ENCODE measurements at regions not wholly inside any gene's neighbourhood (a gene's known extent, or its start where the extent isn't known, plus 50 kb on each side); places are given as distances from the start of the nearest gene placed in this dataset.

DNA sequence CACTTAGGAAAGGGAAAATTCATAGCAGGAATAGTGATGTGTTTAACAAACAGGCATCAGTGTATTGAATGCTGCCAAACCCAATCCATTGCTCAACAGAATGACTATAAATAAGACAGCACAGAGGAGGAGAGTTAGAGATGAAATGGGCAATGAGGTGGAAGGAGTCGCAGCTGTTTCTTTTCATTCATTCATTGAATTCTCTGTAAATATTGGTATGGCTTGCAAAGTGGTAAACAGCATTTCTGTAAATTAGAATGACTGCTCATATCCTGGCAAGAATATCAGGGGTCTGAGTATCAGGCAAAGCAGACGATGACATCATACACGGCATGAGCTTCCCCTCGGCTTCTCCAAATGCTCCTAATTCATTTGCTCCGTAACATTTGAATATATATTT is 703.6 kb upstream of the SLC35B3 start:
- H3K79me2 ChIP-seq (ENCODE audit: insufficient read depth, low read length): no peaks in the 10 kb centered on the region
- DNase-seq (ENCODE audit: low read depth): peak; percentile 27
- no peak overlapping the region for H3K4me3 Mint-ChIP-seq (ENCODE audit: unreplicated experiment)

DNA sequence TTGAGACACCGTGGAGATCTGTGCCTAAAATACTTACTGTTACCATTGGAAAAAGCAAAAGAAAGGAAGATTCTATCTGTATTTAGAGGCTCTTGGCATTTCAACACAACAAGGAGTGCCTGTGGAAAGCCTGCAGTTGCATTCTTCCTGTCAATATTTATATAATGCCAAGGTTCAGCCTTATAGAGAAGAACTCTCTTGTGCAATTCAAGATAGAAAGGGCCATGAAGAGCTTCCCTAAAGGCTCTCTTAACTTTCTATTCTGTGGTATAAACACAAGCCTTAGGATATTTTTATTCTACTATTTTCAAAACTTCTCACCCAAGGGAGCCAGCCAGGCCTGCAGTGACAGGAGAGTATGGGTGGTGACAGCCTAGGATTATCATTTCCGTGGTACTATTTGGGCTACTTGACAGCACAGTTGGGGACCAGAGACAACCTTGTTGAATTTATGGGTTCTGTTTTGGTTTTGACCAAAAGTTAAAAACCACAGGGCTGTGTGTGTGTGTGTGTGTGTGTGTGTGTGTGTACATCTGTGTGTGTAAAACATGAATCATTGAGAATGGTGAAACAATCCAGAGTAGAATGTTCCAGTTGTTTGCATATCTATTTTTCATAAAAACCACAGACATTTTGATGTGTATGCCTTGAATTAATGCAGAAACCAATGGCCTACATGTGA is 700.9 kb upstream of the SLC35B3 start:
- H3K27me3 ChIP-seq (ENCODE audit: insufficient read depth, low read length): no peaks in the 10 kb centered on the region
- H3K27me3 Mint-ChIP-seq (ENCODE audit: low read depth, unreplicated experiment): no peaks in the 10 kb centered on the region
- H3K4me2 ChIP-seq (ENCODE audit: low read length): no peak overlapping the region
- TF ChIP-seq EZH2 (IDR thresholded peaks at IDR 0.05; ENCODE audit: insufficient read depth, low read length): no peak
- TF ChIP-seq, protein P1, sequence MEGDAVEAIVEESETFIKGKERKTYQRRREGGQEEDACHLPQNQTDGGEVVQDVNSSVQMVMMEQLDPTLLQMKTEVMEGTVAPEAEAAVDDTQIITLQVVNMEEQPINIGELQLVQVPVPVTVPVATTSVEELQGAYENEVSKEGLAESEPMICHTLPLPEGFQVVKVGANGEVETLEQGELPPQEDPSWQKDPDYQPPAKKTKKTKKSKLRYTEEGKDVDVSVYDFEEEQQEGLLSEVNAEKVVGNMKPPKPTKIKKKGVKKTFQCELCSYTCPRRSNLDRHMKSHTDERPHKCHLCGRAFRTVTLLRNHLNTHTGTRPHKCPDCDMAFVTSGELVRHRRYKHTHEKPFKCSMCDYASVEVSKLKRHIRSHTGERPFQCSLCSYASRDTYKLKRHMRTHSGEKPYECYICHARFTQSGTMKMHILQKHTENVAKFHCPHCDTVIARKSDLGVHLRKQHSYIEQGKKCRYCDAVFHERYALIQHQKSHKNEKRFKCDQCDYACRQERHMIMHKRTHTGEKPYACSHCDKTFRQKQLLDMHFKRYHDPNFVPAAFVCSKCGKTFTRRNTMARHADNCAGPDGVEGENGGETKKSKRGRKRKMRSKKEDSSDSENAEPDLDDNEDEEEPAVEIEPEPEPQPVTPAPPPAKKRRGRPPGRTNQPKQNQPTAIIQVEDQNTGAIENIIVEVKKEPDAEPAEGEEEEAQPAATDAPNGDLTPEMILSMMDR (IDR thresholded peaks at IDR 0.05; ENCODE audit: insufficient read depth, low read depth, low read length): no peak
- H3K36me3 ChIP-seq (ENCODE audit: insufficient read depth, low read length): no peaks in the 10 kb centered on the region
- no peak overlapping the region for H3K4me3 Mint-ChIP-seq (ENCODE audit: unreplicated experiment)
- H3K36me3 Mint-ChIP-seq (ENCODE audit: low read depth, unreplicated experiment): no peaks in the 10 kb centered on the region
- H3K4me1 Mint-ChIP-seq (ENCODE audit: low read depth, unreplicated experiment): peaks cover 5% of the 10 kb centered on the region
- H3K4me3 ChIP-seq (ENCODE audit: insufficient read depth, low read depth, low read length): no peak overlapping the region
- H3K4me1 ChIP-seq (ENCODE audit: insufficient read depth, low read length): peaks cover 5% of the 10 kb centered on the region
- no peaks in the 10 kb centered on the region for H3K79me2 ChIP-seq (ENCODE audit: insufficient read depth, low read length)
- H3K9me3 ChIP-seq (ENCODE audit: insufficient read depth, low read depth, low read length): no peaks in the 10 kb centered on the region
- no peak overlapping the region for H3K9ac ChIP-seq (ENCODE audit: low read length)
- H4K20me1 ChIP-seq (ENCODE audit: insufficient read depth, low read length): no peaks in the 10 kb centered on the region
- no peak overlapping the region for H3K27ac ChIP-seq (ENCODE audit: low read depth, low read length)
- H3K27ac Mint-ChIP-seq (ENCODE audit: unreplicated experiment): no peak overlapping the region
- DNase-seq (ENCODE audit: low read depth): no peak
- no peak for FAIRE-seq
- no peak overlapping the region for H2AFZ ChIP-seq (ENCODE audit: low read depth, low read length)
- no peaks in the 10 kb centered on the region for H3K9me3 Mint-ChIP-seq (ENCODE audit: unreplicated experiment)

More for the DNA sequence above, 703.6 kb upstream of the SLC35B3 start:
- no peak for FAIRE-seq
- H3K4me2 ChIP-seq (ENCODE audit: low read length): peak overlapping the region; percentile 64
- H2AFZ ChIP-seq (ENCODE audit: low read depth, low read length): no peak overlapping the region
- no peak overlapping the region for H3K9ac ChIP-seq (ENCODE audit: low read length)
- TF ChIP-seq, protein P1 (IDR thresholded peaks at IDR 0.05; ENCODE audit: insufficient read depth, low read depth, low read length): no peak
- no peak for TF ChIP-seq EZH2 (IDR thresholded peaks at IDR 0.05; ENCODE audit: insufficient read depth, low read length)
- H3K9me3 ChIP-seq (ENCODE audit: insufficient read depth, low read depth, low read length): no peaks in the 10 kb centered on the region
- no peak overlapping the region for H3K4me3 ChIP-seq (ENCODE audit: insufficient read depth, low read depth, low read length)
- no peaks in the 10 kb centered on the region for H3K36me3 ChIP-seq (ENCODE audit: insufficient read depth, low read length)
- no peaks in the 10 kb centered on the region for H3K36me3 Mint-ChIP-seq (ENCODE audit: low read depth, unreplicated experiment)
- H3K27me3 Mint-ChIP-seq (ENCODE audit: low read depth, unreplicated experiment): no peaks in the 10 kb centered on the region
- peaks cover 8% of the 10 kb centered on the region for H3K4me1 Mint-ChIP-seq (ENCODE audit: low read depth, unreplicated experiment)
- peaks cover 4% of the 10 kb centered on the region for H3K9me3 Mint-ChIP-seq (ENCODE audit: unreplicated experiment)
- H3K4me1 ChIP-seq (ENCODE audit: insufficient read depth, low read length): peaks cover 5% of the 10 kb centered on the region
- no peak overlapping the region for H3K27ac ChIP-seq (ENCODE audit: low read depth, low read length)
- no peaks in the 10 kb centered on the region for H3K27me3 ChIP-seq (ENCODE audit: insufficient read depth, low read length)
- no peaks in the 10 kb centered on the region for H4K20me1 ChIP-seq (ENCODE audit: insufficient read depth, low read length)
- no peak overlapping the region for H3K27ac Mint-ChIP-seq (ENCODE audit: unreplicated experiment)

DNA sequence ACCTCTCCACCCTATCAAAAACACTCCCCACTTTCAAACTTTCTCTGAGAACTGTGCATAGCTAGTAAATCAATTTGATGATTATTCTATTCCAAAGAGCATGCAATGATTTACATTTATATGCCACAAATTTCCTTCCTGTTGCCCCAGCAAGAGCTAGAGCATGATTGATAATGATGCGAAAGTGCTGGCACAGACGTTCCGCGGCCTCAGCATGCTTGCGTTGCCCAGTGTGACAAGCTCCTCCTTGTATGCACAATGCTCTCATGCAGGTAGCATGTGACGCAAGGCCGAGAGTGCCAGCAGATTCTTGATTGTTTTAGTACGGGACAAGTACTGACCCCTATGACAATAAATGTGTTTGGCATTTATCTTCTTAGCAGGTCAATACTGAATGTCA is 696.3 kb upstream of the SLC35B3 start:
- Mint-ChIP-seq H3K27me3 (ENCODE audit: low read depth, unreplicated experiment) (no peaks in the 10 kb centered on the region), H3K27ac (ENCODE audit: unreplicated experiment) (no peak overlapping the region), H3K4me3 (ENCODE audit: unreplicated experiment) (no peak overlapping the region), H3K9me3 (ENCODE audit: unreplicated experiment) (no peaks in the 10 kb centered on the region), H3K36me3 (ENCODE audit: low read depth, unreplicated experiment) (no peaks in the 10 kb centered on the region), H3K4me1 (ENCODE audit: low read depth, unreplicated experiment) (peaks cover 9% of the 10 kb centered on the region)
- Histone ChIP-seq H3K27me3 (ENCODE audit: insufficient read depth, low read length) (no peaks in the 10 kb centered on the region), H3K36me3 (ENCODE audit: insufficient read depth, low read length) (no peaks in the 10 kb centered on the region), H3K4me2 (ENCODE audit: low read length) (no peak overlapping the region), H4K20me1 (ENCODE audit: insufficient read depth, low read length) (no peaks in the 10 kb centered on the region), H3K4me3 (ENCODE audit: insufficient read depth, low read depth, low read length) (no peak overlapping the region), H3K9me3 (ENCODE audit: insufficient read depth, low read depth, low read length) (no peaks in the 10 kb centered on the region), H3K9ac (ENCODE audit: low read length) (no peak overlapping the region), H3K79me2 (ENCODE audit: insufficient read depth, low read length) (no peaks in the 10 kb centered on the region), H3K27ac (ENCODE audit: low read depth, low read length) (no peak overlapping the region), H3K4me1 (ENCODE audit: insufficient read depth, low read length) (peaks cover 5% of the 10 kb centered on the region), H2AFZ (ENCODE audit: low read depth, low read length) (peak overlapping the region; percentile 28)
- FAIRE-seq (no peak), DNase-seq (ENCODE audit: low read depth) (no peak)
- TF ChIP-seq, protein P1 (IDR thresholded peaks at IDR 0.05; ENCODE audit: insufficient read depth, low read depth, low read length): no peak
- TF ChIP-seq EZH2 (IDR thresholded peaks at IDR 0.05; ENCODE audit: insufficient read depth, low read length): no peak
